ENCODE measurements at regions not wholly inside any gene's neighbourhood (a gene's known extent, or its start where the extent isn't known, plus 50 kb on each side); places are given as distances from the start of the nearest gene placed in this dataset.

- no peaks in the 10 kb centered on the region for H3K27me3 ChIP-seq (ENCODE audit: control insufficient read depth, insufficient read depth, low read length)
- H3K9ac ChIP-seq = no peak overlapping the region
- H2AFZ ChIP-seq = no peak overlapping the region
- TF ChIP-seq, protein P1, sequence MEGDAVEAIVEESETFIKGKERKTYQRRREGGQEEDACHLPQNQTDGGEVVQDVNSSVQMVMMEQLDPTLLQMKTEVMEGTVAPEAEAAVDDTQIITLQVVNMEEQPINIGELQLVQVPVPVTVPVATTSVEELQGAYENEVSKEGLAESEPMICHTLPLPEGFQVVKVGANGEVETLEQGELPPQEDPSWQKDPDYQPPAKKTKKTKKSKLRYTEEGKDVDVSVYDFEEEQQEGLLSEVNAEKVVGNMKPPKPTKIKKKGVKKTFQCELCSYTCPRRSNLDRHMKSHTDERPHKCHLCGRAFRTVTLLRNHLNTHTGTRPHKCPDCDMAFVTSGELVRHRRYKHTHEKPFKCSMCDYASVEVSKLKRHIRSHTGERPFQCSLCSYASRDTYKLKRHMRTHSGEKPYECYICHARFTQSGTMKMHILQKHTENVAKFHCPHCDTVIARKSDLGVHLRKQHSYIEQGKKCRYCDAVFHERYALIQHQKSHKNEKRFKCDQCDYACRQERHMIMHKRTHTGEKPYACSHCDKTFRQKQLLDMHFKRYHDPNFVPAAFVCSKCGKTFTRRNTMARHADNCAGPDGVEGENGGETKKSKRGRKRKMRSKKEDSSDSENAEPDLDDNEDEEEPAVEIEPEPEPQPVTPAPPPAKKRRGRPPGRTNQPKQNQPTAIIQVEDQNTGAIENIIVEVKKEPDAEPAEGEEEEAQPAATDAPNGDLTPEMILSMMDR (IDR thresholded peaks at IDR 0.05) = no peak
- no peaks in the 10 kb centered on the region for H3K36me3 ChIP-seq (ENCODE audit: control insufficient read depth, insufficient read depth, low read length)
- H3K4me3 ChIP-seq (ENCODE audit: low read depth, low read length) = no peak overlapping the region
- H3K9me3 ChIP-seq (ENCODE audit: control insufficient read depth, low read length) = no peaks in the 10 kb centered on the region
- no peak overlapping the region for H3K4me2 ChIP-seq (ENCODE audit: low read length)
- H3K27ac ChIP-seq = no peak overlapping the region
- H3K4me1 ChIP-seq = no peaks in the 10 kb centered on the region
- no peaks in the 10 kb centered on the region for H3K79me2 ChIP-seq
Measured at GRCh38 chr13:32962342-32962741, 53.9 kb upstream of the KL start.

DNA sequence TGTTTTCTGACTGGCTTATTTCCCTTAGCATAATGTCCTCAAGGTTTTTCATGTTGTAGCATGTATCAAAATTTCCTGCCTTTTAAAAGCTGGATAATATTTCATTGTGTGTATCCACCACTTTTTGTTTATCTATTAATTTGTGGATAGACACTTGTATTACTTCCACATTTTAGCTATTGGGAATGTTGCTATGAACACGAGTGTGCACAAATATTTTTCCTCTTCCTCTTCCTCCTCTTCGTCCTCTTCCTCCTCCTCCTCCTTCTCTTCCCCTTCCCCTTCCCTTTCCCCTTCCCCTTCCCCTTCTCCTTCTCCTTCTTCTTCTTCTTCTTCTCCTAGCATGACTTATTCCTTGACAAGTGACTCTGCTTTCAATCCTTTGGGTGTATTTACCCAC, 51.2 kb upstream of the KL start:
- no peaks in the 10 kb centered on the region for H3K79me2 ChIP-seq

More for the DNA sequence above, 51.2 kb upstream of the KL start:
- Histone ChIP-seq H2AFZ (no peak overlapping the region), H3K4me3 (ENCODE audit: low read depth, low read length) (no peak overlapping the region), H3K36me3 (ENCODE audit: control insufficient read depth, insufficient read depth, low read length) (no peaks in the 10 kb centered on the region), H3K27ac (no peak overlapping the region), H3K9me3 (ENCODE audit: control insufficient read depth, low read length) (no peaks in the 10 kb centered on the region), H3K4me1 (no peaks in the 10 kb centered on the region), H3K27me3 (ENCODE audit: control insufficient read depth, insufficient read depth, low read length) (no peaks in the 10 kb centered on the region), H3K9ac (no peak overlapping the region), H3K4me2 (ENCODE audit: low read length) (no peak overlapping the region)
- TF ChIP-seq, protein P1 (IDR thresholded peaks at IDR 0.05) = no peak
